Heart right ventricle (tissue), 16 donors: ENCODE measurements at regions not wholly inside any gene's neighbourhood (a gene's known extent, or its start where the extent isn't known, plus 50 kb on each side); places are given as distances from the start of the nearest gene placed in this dataset.

Source experiments
- ATAC-seq, 8 donors: fragments of 200-7000 bp; cut with Tn5 transposase; one replicate each; pipeline ENCODE4 v1.9.1; 2020; ENCODE audit warnings: mild to moderate bottlenecking in 8 of 8, moderate library complexity in 8 of 8, moderate number of reproducible peaks in 1 of 8
- DNase-seq, 2 donors: peaks; one replicate each; pipeline ENCODE4 v3.0.0-alpha.2; 2020
- H3K27ac ChIP-seq, 10 donors: fragments of 200-600 bp; sonication (generic) in 2 of 10; one replicate each; pipeline versions ENCODE4 v1.5.0 to v1.8.0; 2020 to 2022; ENCODE audit warnings: mild to moderate bottlenecking in 3 of 10
- H3K27me3 ChIP-seq, 7 donors: fragments of 200-600 bp; one replicate each; pipeline ENCODE4 v1.8.0; 2021 to 2022; ENCODE audit warnings: mild to moderate bottlenecking in 2 of 7
- H3K36me3 ChIP-seq, 9 donors: fragments of 200-600 bp; sonication (generic) in 1 of 9; one replicate each; pipeline versions ENCODE4 v1.5.0 to v1.8.0; 2020 to 2022; ENCODE audit warnings: mild to moderate bottlenecking in 2 of 9
- H3K4me1 ChIP-seq, 9 donors: fragments of 200-600 bp; sonication (generic) in 1 of 9; one replicate each; pipeline versions ENCODE4 v1.5.0 to v1.8.0; 2020 to 2022; ENCODE audit warnings: mild to moderate bottlenecking in 4 of 9
- H3K4me3 ChIP-seq, 10 donors: fragments of 200-600 bp; sonication (generic) in 2 of 10; one replicate each; pipeline versions ENCODE4 v1.5.0 to v1.8.0; 2020 to 2022; ENCODE audit warnings: mild to moderate bottlenecking in 7 of 10, moderate library complexity in 2 of 10
- H3K9me3 ChIP-seq, 11 donors: fragments of 200-600 bp in 10 of 11; sonication (generic) in 2 of 11; one replicate each; pipeline versions ENCODE4 v1.5.0 to v1.8.0; 2013 to 2022; ENCODE audit warnings: mild to moderate bottlenecking in 2 of 11, control low read depth in 1 of 11, moderate library complexity in 1 of 11
- CTCF ChIP-seq, 9 donors: fragments of 200-600 bp; sonication (generic) in 2 of 9; IDR thresholded peaks; one replicate each; pipeline versions ENCODE4 v1.5.0 to v1.8.0; 2021 to 2022; ENCODE audit warnings: antibody characterized with exemption in 9 of 9, mild to moderate bottlenecking in 5 of 9, moderate library complexity in 1 of 9
- WGBS, 2 donors: extraction: QIAGEN DNeasy Blood & Tissue Kit; methylation state at CpG; one replicate each; pipeline ENCODE4 v1.1.7; 2013; ENCODE audit warnings: inconsistent platforms in 1 of 2; 5-methylcytosine and 5-hydroxymethylcytosine counted together
- intact Hi-C, 10 donors: fragments of 100-400 bp; cut with DNase I; formaldehyde crosslinking; loops; one replicate each; pipeline versions ENCODE4 v1.11.1 to v1.14.2; 2022
- donor health status: Arrhythmogenic right ventricular cardiomyopathy.
- donor health status: ischemic (EF 13 %, LVEDD 7.1; RV severe dilation, severe dysfunction).
- donor health status: healthy with polysubstance abuse.
- donor health status: DM: no; HTN: yes; CAD: no.
- donor health status: DM: no; HTN: no; CAD: no.
- donor health status: ischemic (EF 25% LVEDD 6.9; RV normal size, moderate dysfunction).
- donor health status: ischemic (EF 25% LVEDD 5.7; RV mildly dilated, moderate dysfunction).
- donor health status: healthy.
- donor health status: DM: yes; HTN: yes; CAD: no.
- donor health status: Ischemic cardiomyopathy.
- donor health status: ischemic (EF 35%, LVEDD 5.7; RV mildly dilated, moderate dysfunction).
- donor health status: nonischemic (EF 11% LVEDD 7.7; RV severe dilation, severe dysfunction).
- donor health status: DM: yes; HTN: yes; CAD: no.
- donor health status: PGD.
- donor health status: ischemic (EF 29% LVEDD 5.4; RV normal size, mild dysfunction).
- donor health status: nonischemic (EF 23%, LVEDD 6.1; RV moderate dilation, normal function).

- Histone ChIP-seq H3K9me3 (peaks cover 0 to 24% (median 10%) of the 10 kb centered on the region in 11 donors), H3K36me3 (no peaks in the 10 kb centered on the region), H3K27me3 (no peaks in the 10 kb centered on the region), H3K4me1 (no peaks in the 10 kb centered on the region), H3K4me3 (no peak overlapping the region), H3K27ac (no peak overlapping the region)
- ATAC-seq: no peak
- WGBS, 2 donors: 84% methylated on average over 3 of the region's 3 CpGs
- intact Hi-C loops: no loop called here
- no peak for TF ChIP-seq CTCF (IDR thresholded peaks at IDR 0.05)
- DNase-seq: no peak
Observed at GRCh38 chr10:29214551-29214950, 74.3 kb upstream of the LYZL1 start.

- Histone ChIP-seq H3K36me3 (no peaks in the 10 kb centered on the region), H3K4me3 (no peak overlapping the region), H3K9me3 (peaks cover 0 to 5% (median 0%) of the 10 kb centered on the region in 11 donors), H3K27me3 (peaks cover 0 to 5% (median 0%) of the 10 kb centered on the region in 7 donors), H3K4me1 (no peaks in the 10 kb centered on the region), H3K27ac (no peak overlapping the region)
- intact Hi-C loops: no loop called here
- ATAC-seq: no peak
- no peak for DNase-seq
- 77 to 81% methylated on average over 6 of the region's 6 CpGs for WGBS, 2 donors
- TF ChIP-seq CTCF (IDR thresholded peaks at IDR 0.05): no peak
Observed at GRCh38 chr10:29217292-29217738, 71.6 kb upstream of the LYZL1 start.

- Histone ChIP-seq H3K9me3 (no peaks in the 10 kb centered on the region), H3K4me3 (no peak overlapping the region), H3K36me3 (no peaks in the 10 kb centered on the region), H3K27ac (no peak overlapping the region), H3K27me3 (peaks cover 0 to 15% (median 0%) of the 10 kb centered on the region in 7 donors), H3K4me1 (no peaks in the 10 kb centered on the region)
- TF ChIP-seq CTCF (IDR thresholded peaks at IDR 0.05): no peak
- intact Hi-C loops: no loop called here
- DNase-seq: no peak
- WGBS, 2 donors: 86 to 93% methylated on average over 4 of the region's 4 CpGs
- ATAC-seq: no peak
Observed at GRCh38 chr10:29223326-29223725, 65.5 kb upstream of the LYZL1 start.

GRCh38 chr10:29224631-29225030, 64.2 kb upstream of the LYZL1 start:
- Histone ChIP-seq H3K36me3 (no peaks in the 10 kb centered on the region), H3K4me1 (no peaks in the 10 kb centered on the region), H3K27ac (no peak overlapping the region), H3K27me3 (peaks cover 0 to 15% (median 0%) of the 10 kb centered on the region in 7 donors), H3K9me3 (no peaks in the 10 kb centered on the region), H3K4me3 (no peak overlapping the region)
- TF ChIP-seq CTCF (IDR thresholded peaks at IDR 0.05): no peak
- no peak for ATAC-seq
- no peak for DNase-seq
- intact Hi-C loops: no loop called here
- whole genome bisulfite sequencing, 2 donors: 94 to 100% methylated on average over 1 of the region's 1 CpG
